ENCODE measurements at regions not wholly inside any gene's neighbourhood (a gene's known extent, or its start where the extent isn't known, plus 50 kb on each side); places are given as distances from the start of the nearest gene placed in this dataset.

DNA sequence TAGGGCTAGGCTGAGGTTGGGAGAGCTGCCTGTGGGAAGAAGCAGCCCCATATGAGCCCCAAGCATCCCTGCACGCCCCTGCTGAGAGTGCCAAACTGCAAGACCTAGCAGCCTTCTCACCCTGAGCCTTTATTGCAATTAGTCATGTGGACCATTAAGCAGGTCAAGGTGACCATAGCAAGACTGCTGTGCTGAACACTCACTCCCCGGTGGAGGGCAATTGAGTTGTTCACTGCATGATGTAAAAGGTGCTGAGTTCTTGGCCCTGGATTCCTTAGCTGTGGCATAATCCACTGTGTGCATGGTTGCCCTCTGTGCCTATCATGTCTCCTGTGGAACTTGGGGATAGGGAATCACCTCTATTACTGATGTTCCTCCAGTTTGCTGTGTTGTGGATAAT, 131.1 kb downstream of the FOXD1 start:
- TF ChIP-seq, protein P1, sequence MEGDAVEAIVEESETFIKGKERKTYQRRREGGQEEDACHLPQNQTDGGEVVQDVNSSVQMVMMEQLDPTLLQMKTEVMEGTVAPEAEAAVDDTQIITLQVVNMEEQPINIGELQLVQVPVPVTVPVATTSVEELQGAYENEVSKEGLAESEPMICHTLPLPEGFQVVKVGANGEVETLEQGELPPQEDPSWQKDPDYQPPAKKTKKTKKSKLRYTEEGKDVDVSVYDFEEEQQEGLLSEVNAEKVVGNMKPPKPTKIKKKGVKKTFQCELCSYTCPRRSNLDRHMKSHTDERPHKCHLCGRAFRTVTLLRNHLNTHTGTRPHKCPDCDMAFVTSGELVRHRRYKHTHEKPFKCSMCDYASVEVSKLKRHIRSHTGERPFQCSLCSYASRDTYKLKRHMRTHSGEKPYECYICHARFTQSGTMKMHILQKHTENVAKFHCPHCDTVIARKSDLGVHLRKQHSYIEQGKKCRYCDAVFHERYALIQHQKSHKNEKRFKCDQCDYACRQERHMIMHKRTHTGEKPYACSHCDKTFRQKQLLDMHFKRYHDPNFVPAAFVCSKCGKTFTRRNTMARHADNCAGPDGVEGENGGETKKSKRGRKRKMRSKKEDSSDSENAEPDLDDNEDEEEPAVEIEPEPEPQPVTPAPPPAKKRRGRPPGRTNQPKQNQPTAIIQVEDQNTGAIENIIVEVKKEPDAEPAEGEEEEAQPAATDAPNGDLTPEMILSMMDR (IDR thresholded peaks at IDR 0.05), result no peak
- DNase-seq (no peak), ATAC-seq (no peak)
- Histone ChIP-seq H3K4me1 (no peaks in the 10 kb centered on the region), H3K9me3 (no peaks in the 10 kb centered on the region), H3K27ac (no peak overlapping the region), H3K4me3 (no peak overlapping the region), H3K27me3 (peaks cover 14 to 91% of the 10 kb centered on the region in 2 donors), H3K36me3 (no peaks in the 10 kb centered on the region)
- intact Hi-C loops (cut with DNase I), result no loop called here

DNA sequence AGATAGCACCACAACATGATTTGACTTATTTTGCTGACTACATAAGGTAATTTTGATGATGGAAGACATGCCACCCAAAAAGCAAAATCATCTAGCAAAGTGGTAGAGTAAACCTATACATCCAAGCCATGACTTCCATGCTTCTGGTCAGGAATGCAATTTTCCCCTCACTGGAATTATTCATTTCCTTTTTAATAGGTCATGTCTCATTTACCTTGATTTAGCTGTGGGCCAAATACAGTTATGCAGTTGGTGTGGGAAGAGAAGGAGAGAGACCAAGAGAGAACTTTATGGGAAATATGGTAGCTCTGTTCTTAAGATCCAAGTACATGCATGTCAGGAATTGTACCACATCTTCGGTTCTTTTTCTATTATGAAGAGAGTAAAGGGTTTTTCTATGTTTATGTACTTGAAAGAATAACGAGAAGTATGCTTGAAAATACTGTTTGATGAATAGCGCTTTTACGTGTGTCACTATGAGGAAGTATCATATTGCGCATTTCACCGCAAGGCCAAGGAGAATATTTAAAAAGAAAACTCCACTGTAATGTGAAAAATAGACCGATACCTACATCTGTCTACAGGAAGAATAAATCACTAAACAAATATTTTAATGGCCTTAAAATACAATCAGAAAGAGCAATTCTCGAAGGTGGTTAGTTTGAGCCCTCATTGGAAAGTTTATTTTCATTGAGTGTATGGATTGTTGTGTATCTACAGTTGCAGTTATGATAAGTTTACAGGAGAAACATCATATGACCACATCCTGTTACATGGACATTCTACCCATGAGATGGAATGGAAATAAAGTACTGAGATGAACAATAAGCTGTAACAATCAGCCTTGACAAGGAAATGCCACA, 134.0 kb downstream of the FOXD1 start:
- Histone ChIP-seq H3K27ac (no peak overlapping the region), H3K9me3 (no peaks in the 10 kb centered on the region), H3K4me3 (no peak overlapping the region), H3K36me3 (no peaks in the 10 kb centered on the region), H3K27me3 (peaks cover 26 to 95% of the 10 kb centered on the region in 2 donors), H3K4me1 (peaks cover 0 to 5% of the 10 kb centered on the region in 2 donors)
- DNase-seq (no peak), ATAC-seq (no peak)
- TF ChIP-seq, protein P1 (IDR thresholded peaks at IDR 0.05), result no peak
- intact Hi-C loops (cut with DNase I), result no loop called here

DNA sequence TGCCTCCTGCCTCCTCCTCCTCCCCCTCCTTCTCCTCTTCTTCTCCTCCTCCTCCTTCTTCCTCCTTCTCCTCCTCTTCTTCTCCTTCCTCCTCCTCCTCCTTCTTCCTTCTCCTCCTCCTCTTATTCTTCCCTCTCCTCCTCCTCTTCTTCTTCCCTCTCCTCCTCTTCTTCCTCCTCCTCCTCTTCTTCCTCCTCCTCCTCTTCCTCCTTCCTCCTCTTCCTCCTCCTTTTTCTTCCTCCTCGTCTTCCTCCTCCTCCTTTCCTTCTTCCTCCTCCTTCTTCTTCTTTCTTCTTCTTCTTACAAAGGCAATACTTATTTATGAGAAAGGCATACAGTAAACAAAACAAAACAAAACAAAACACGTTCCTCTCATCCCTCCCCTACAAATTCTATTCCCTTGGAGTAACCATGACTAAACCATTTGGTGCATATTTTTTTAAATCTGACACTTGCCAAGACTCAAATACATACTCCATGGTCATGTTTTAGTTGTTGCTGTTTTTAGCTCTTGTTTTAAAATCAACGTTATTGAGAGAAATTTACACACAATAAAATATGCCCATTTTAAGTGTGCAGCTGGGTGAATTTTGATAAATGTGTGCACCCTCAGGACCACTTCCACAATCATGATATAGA, 135.6 kb downstream of the FOXD1 start:
- intact Hi-C loops (cut with DNase I), result no loop called here

DNA sequence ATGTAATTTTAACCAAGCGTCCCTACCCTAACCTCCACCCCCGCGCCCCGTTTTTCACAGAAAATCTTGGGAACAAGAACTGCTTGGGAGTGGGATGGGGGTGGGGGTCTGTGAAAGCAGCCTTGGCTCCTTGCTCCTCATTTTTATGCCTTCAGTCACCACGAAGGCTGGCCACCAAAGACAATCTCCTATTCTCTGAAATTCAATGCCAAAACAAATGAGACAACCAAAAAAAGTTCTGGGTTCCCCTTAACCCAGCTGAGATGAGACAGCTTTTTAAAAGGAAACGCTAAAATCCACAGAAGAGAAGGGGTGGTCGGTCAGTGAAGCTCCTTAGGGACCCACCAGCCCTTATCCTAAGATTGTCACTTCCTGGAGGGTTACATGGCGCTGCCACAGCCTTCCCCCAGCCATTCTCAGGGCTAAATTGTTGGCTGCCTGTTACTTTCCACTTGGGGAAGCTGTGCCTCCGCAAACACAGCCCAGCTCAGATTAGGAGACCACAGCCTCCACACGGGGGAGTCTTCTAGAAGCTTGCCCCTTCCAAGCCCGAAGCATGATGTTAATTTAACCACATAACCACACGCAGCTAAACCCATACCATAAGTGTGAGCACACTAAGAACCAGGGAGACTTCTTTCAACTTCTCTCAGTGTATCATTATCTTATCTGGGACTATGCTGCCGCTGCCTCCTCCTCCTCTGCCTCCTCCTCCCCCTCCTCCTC, 136.3 kb downstream of the FOXD1 start:
- no peak overlapping the region for H3K27ac ChIP-seq
- peaks cover 0 to 5% of the 10 kb centered on the region in 2 donors for H3K4me1 ChIP-seq
- ATAC-seq, result peak; percentile 69
- peak in 1 of 4 donors; percentile 50 for DNase-seq
- intact Hi-C loops (cut with DNase I), result no loop called here
- no peaks in the 10 kb centered on the region for H3K9me3 ChIP-seq
- H3K36me3 ChIP-seq, result no peaks in the 10 kb centered on the region
- H3K4me3 ChIP-seq, result no peak overlapping the region
- TF ChIP-seq, protein P1 (IDR thresholded peaks at IDR 0.05), result no peak
- H3K27me3 ChIP-seq, result peaks cover 26 to 99% of the 10 kb centered on the region in 2 donors

More for the DNA sequence above, 135.6 kb downstream of the FOXD1 start:
- Histone ChIP-seq H3K27me3 (peaks cover 26 to 98% of the 10 kb centered on the region in 2 donors), H3K4me1 (peaks cover 0 to 5% of the 10 kb centered on the region in 2 donors), H3K36me3 (no peaks in the 10 kb centered on the region), H3K27ac (no peak overlapping the region), H3K4me3 (no peak overlapping the region), H3K9me3 (no peaks in the 10 kb centered on the region)
- no peak for ATAC-seq
- TF ChIP-seq, protein P1 (IDR thresholded peaks at IDR 0.05), result no peak
- no peak for DNase-seq
